Islet of Langerhans (tissue), 1 donor: ENCODE measurements at regions not wholly inside any gene's neighbourhood (a gene's known extent, or its start where the extent isn't known, plus 50 kb on each side); places are given as distances from the start of the nearest gene placed in this dataset.
"Not testable (repeated sequence)": the region's sequence is repeated elsewhere in the genome, so short reads cannot be mapped to it uniquely, and the experiment has no call there.

Experiments
- FAIRE-seq: peaks from one replicate; lab custom pipeline; 2011; peaks lifted over from hg19 to GRCh38; lab: Jason Lieb, UNC

DNA sequence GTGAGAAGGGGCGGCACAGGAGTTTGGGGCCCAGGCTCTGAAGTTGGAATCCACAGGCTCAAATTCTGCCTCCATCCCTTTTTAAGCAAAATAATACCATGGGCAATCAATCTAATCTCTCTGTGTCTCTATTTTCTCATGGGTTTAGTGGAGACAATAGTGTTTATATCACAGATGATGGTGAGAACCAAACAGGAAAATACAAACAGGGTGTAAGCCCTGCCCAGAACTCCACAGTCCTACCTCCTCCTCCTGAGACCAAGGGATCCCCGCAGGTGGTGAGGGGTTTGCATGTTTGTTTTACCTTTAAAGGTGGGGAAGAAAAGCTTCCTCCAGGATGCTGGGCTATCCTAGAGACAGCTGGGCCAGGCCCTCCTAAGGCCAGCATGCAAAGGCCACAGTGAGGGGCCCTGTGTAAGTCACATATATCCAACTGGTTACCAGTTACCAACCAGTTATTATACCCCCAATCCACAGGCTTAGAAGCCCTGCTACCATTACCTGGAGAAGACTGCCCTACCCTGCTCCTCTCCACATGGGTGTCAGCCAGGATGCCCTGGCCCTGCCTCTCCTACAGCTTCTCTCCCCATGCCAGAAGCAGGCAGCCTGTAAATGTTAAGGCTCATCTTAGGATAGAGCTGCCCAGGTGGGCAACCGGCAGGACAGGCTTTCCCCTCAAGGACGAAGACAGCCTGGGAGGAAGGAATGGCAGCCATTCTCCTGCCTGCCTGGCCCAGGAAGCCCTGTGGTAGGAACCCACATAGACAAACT lies 658.4 kb downstream of the UQCRFS1 start:
- no peak for FAIRE-seq

- FAIRE-seq: no peak
These were observed 659.2 kb downstream of the UQCRFS1 start for GRCh38 chr19:28553764-28554163.

GRCh38 chr19:28553005-28553404 lies 659.9 kb downstream of the UQCRFS1 start:
- FAIRE-seq: no peak

- no peak for FAIRE-seq
These were observed 663.2 kb downstream of the UQCRFS1 start for GRCh38 chr19:28549680-28550277.

DNA sequence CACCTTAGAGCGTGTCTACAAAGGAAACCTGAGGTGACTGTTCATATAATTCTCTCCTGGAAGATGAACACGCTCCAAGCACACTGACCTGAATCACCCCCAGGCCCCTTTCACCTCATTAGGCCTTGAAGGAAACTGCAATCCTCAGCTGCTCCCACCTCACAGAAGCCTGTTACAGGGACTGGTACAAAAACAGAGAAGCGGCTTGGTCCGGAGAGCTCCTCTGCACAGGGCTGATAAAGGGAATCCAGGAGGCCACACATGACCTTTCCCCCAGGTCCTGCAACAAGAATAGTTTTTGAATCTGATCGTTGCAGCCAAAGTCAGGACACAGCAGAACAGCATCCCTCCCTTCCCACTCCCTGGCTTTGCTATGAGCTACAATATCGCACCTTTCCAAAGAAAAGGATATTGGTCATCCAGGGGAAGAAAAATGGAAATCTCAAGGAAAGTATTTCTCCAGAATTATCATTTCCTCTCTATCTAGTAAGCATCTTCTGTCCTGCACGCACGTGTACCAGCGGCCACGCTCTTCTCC lies 666.7 kb downstream of the UQCRFS1 start:
- FAIRE-seq: no peak

DNA sequence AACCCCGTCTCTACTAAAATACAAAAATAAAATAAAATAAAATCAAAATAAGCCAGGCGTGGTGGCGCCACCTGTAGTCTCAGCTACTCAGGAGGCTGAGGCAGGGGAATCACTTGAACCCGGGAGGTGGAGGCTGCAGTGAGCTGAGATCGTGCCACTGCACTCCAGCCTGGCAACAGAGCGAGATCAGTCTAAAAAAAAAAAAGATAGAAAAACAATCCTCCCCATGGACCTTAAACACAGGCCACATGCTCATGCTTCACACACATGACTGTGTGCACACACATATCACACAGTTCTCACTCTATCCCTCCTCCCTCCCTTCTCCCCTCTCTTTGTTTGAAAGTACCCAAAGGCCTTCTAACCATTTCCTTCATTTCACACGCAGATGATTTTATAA lies 667.6 kb downstream of the UQCRFS1 start:
- not testable (repeated sequence) for FAIRE-seq

DNA sequence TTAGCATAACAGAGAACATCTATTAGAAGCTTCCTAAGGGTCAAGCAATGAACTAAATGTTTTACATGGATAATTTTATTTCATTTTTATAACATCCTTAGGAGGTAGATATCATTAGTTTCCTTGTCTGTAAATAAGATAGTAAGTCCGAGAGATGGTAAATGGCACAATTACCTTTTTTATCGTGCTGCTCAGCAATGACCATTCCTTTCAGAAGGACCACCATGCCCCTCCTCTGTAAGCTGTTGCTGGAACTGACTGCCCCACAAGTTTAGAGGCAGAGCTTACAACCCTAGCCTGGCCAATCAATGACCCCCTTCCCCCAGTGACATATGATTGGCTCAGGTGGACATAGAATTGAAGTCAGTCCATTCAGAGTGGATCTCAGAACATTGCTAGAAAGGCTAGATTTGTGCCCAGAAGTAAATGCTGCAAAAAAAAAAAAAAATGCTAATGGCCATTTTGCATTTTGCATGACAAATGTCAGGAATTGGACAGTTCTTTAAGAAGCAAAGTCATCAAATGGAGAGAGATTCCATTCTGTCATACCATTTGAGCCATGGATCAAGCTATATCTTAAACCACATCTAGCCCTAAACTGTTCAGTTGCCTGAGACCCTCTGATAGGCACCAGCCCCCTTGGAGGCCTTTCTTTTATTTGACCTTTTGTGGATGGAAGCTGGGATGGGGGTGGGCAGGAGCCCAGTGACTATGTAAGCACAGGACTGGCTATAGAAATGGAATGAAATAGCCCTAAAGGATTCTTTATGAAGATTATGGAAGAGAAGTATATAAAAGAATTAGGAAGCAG lies 668.3 kb downstream of the UQCRFS1 start:
- FAIRE-seq: no peak

- no peak for FAIRE-seq
These were observed 669.6 kb downstream of the UQCRFS1 start for GRCh38 chr19:28543244-28543776.

GRCh38 chr19:28542394-28543243 lies 670.3 kb downstream of the UQCRFS1 start:
- no peak for FAIRE-seq

- no peak for FAIRE-seq
These were observed 671.2 kb downstream of the UQCRFS1 start for GRCh38 chr19:28541602-28542393.

GRCh38 chr19:28541029-28541428 lies 671.9 kb downstream of the UQCRFS1 start:
- FAIRE-seq: no peak

DNA sequence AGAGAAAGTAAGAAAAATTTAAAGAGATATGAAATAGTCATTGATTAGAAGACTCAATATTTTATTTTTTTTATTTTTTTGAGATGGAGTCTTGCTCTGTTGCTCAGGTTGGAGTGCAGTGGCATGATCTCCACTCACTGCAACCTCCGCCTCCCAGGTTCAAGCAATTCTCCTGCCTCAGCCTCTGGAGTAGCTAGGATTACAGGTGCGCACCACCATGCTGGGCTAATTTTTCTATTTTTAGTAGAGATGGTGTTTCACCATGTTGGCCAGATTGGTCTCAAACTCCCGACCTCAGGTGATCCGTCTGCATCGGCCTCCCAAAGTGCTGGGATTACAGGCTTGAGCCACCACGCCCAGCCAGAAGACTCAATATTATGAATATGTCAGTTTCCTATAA lies 672.6 kb downstream of the UQCRFS1 start:
- not testable (repeated sequence) for FAIRE-seq

DNA sequence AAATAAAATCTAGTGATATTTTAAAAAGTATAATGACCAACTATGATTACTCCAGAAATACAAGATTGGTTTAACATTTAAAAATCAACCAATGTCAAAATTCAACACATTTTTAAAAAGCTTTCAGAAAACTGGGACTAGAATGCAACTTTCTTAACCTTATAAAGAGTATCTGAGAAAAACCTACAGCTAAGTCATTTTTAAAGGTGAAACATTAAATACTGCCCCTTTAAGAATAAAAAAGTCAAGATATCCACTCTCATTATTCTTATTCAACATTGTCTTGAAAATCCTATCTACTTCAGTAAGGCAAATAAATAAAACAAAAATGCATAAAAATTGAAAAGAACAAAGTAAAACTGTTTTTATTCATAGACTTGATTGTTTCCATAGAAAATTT lies 673.2 kb downstream of the UQCRFS1 start:
- no peak for FAIRE-seq

DNA sequence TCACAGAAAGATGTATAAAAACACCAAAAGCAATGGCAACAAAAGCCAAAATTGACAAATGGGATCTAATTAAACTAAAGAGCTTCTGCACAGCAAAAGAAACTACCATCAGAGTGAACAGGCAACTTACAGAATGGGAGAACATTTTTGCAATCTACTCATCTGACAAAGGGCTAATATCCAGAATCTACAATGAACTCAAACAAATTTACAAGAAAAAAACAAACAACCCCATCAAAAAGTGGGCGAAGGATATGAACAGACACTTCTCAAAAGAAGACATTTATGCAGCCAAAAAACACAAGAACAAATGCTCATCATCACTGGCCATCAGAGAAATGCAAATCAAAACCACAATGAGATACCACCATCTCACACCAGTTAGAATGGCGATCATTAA lies 674.4 kb downstream of the UQCRFS1 start:
- FAIRE-seq: not testable (repeated sequence)

DNA sequence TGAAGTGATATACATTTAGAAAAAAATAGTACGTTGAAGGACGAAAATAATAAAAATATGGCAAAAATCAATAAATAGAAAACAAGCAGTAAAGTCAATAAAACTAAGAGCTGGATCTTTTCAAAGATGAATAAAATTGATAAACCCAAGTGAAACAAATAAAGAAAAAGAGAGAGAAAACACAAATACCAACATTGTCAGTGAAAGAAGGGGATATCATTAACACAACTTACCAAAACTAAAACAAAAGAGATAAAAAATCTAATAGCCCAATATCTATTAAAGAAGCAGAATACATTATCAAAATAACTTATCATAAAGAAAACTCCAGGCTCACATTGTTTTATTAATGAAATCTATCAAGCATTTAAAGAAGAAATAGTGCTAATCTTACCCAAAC lies 675.1 kb downstream of the UQCRFS1 start:
- peak; percentile 75 for FAIRE-seq

DNA sequence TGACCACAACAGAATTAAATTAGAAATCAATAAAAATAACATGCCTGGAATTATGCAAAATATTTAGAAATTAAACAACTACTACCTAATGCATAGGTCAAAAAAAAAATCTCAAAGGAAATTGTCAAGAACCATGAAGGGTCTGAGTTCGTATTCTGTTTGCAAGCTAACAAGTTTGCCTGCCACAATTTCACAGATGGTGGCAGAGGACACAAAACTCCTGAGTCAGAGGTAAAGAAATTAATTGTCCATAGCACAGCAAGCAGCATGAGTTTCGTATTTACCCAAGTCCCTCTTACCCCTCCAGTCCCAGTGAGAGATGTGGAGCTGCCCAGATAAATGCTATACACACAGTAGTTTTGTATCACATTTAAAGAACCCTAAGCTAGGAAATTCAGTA lies 675.9 kb downstream of the UQCRFS1 start:
- no peak for FAIRE-seq

- no peak for FAIRE-seq
These were observed 677.6 kb downstream of the UQCRFS1 start for GRCh38 chr19:28535352-28535775.

GRCh38 chr19:28534766-28535351 lies 678.1 kb downstream of the UQCRFS1 start:
- no peak for FAIRE-seq

GRCh38 chr19:28532765-28533341 lies 680.1 kb downstream of the UQCRFS1 start:
- no peak for FAIRE-seq

GRCh38 chr19:28531979-28532378 lies 681.0 kb downstream of the UQCRFS1 start:
- FAIRE-seq: no peak
